ENCODE measurements at regions not wholly inside any gene's neighbourhood (a gene's known extent, or its start where the extent isn't known, plus 50 kb on each side); places are given as distances from the start of the nearest gene placed in this dataset.

- no peak for TF ChIP-seq SIN3A (conservative IDR thresholded peaks at IDR 0.05 in 1 of 2, IDR thresholded peaks at IDR 0.05 in 1 of 2; ENCODE audit: low read depth in 1 of 2, low read length in 2 of 2)
- no peak for TF ChIP-seq CTCF (IDR thresholded peaks at IDR 0.05; ENCODE audit: control extremely low read depth in 1 of 3, insufficient read depth in 1 of 3, low read depth in 1 of 3, low read length in 3 of 3)
- no peak for TF ChIP-seq CREB1 (IDR thresholded peaks at IDR 0.05)
- TF ChIP-seq HDAC6 (IDR thresholded peaks at IDR 0.05; ENCODE audit: low read depth, low read length): no peak
- no peak for TF ChIP-seq POLR2AphosphoS5 (IDR thresholded peaks at IDR 0.05; ENCODE audit: low read depth, low read length)
- TF ChIP-seq SUZ12 (IDR thresholded peaks at IDR 0.05; ENCODE audit: low read length): no peak
These were observed 78.6 kb upstream of the TSHZ3 start for GRCh38 chr19:31427857-31428256.
